Muscle of arm (tissue), 1 donor: ENCODE measurements at regions not wholly inside any gene's neighbourhood (a gene's known extent, or its start where the extent isn't known, plus 50 kb on each side); places are given as distances from the start of the nearest gene placed in this dataset.
A peak's percentile ranks its signal among the peaks of the same experiment; 100 is the strongest.

Experiments
- DNase-seq: peaks from one replicate; pipeline ENCODE4 v3.0.0-alpha.2; 2013

GRCh38 chr12:89185181-89185580 is 167.1 kb downstream of the DUSP6 start:
- DNase-seq = no peak

- no peak for DNase-seq
Measured at GRCh38 chr12:89183985-89184435, 168.3 kb downstream of the DUSP6 start.

- DNase-seq = no peak
Measured at GRCh38 chr12:89181271-89181920, 170.9 kb downstream of the DUSP6 start.

GRCh38 chr12:89180496-89180895 is 171.8 kb downstream of the DUSP6 start:
- no peak for DNase-seq

GRCh38 chr12:89179983-89180382 is 172.3 kb downstream of the DUSP6 start:
- peak; percentile 82 for DNase-seq

- peak; percentile 54 for DNase-seq
Measured at GRCh38 chr12:89179245-89179644, 173.1 kb downstream of the DUSP6 start.

GRCh38 chr12:89177802-89178395 is 174.4 kb downstream of the DUSP6 start:
- no peak for DNase-seq

GRCh38 chr12:89176676-89177075 is 175.6 kb downstream of the DUSP6 start:
- no peak for DNase-seq

GRCh38 chr12:89173678-89174077 is 178.6 kb downstream of the DUSP6 start:
- DNase-seq = no peak

GRCh38 chr12:89173096-89173495 is 179.2 kb downstream of the DUSP6 start:
- no peak for DNase-seq

- DNase-seq = no peak
Measured at GRCh38 chr12:89172224-89172623, 180.1 kb downstream of the DUSP6 start.

- no peak for DNase-seq
Measured at GRCh38 chr12:89169321-89169720, 183.0 kb downstream of the DUSP6 start.

- DNase-seq = no peak
Measured at GRCh38 chr12:89167986-89168385, 184.3 kb downstream of the DUSP6 start.

GRCh38 chr12:89166525-89166934 is 185.8 kb downstream of the DUSP6 start:
- DNase-seq = peak; percentile 60

- DNase-seq = no peak
Measured at GRCh38 chr12:89166121-89166520, 186.2 kb downstream of the DUSP6 start.

GRCh38 chr12:89165703-89166102 is 186.6 kb downstream of the DUSP6 start:
- DNase-seq = no peak

- no peak for DNase-seq
Measured at GRCh38 chr12:89163918-89164317, 188.4 kb downstream of the DUSP6 start.

GRCh38 chr12:89162589-89163261 is 189.6 kb downstream of the DUSP6 start:
- no peak for DNase-seq

- no peak for DNase-seq
Measured at GRCh38 chr12:89161557-89161956, 190.7 kb downstream of the DUSP6 start.

- no peak for DNase-seq
Measured at GRCh38 chr12:89160716-89161123, 191.6 kb downstream of the DUSP6 start.

GRCh38 chr12:89157413-89157812 is 194.9 kb downstream of the DUSP6 start:
- no peak for DNase-seq

GRCh38 chr12:89156862-89157262 is 195.4 kb downstream of the DUSP6 start:
- DNase-seq = no peak

- DNase-seq = no peak
Measured at GRCh38 chr12:89156340-89156739, 196.0 kb downstream of the DUSP6 start.
